ENCODE measurements at regions not wholly inside any gene's neighbourhood (a gene's known extent, or its start where the extent isn't known, plus 50 kb on each side); places are given as distances from the start of the nearest gene placed in this dataset.

DNA sequence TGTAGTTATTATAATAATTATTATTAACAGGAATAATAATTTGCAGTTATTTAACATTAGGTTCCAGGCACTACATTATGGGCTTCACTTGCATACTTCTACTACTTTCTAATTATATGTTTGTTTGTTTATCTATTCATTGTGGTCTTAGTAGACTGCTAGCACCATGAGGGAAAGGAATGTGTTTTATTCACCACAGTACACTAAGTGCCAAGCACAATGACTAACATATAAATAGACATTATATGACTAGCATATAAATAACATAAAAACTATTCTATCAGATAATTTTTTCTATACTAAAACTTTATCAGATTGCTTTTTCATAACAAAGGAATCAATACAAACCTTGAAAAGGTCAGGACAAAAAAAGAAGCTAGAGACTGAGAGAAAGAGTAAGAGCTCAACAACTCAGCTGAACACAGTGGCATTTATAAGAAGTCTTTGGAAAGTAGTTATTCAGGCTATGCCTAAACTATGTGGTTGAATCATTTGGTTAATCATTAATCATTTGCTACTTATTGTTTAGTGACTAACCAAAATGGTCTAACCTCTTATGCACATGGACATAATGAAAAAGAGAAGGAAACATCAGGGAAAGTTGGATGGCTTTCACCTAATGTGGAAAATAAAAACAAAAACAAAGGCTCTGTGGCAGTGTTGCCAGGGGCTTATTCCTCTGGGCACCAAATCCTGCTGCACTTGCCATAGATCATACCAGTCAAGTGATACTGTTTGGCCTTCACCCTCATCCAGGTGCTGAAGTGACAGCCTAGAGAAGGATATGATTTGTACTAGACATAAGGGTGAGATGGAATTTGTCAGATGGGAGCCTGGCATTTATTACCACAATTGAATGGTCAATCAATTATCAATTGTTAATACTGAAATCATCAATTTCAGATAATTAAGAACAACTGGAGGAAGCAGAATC, 174.9 kb downstream of the ETAA1 start:
- H3K36me3 Mint-ChIP-seq (ENCODE audit: unreplicated experiment): no peaks in the 10 kb centered on the region
- H3K4me1 Mint-ChIP-seq (ENCODE audit: unreplicated experiment): peaks cover 21% of the 10 kb centered on the region
- no peak for DNase-seq (ENCODE audit: extremely low spot score, unreplicated experiment)
- no peak overlapping the region for H3K27ac Mint-ChIP-seq (ENCODE audit: unreplicated experiment)
- H3K9me3 Mint-ChIP-seq (ENCODE audit: unreplicated experiment): peaks cover 18% of the 10 kb centered on the region
- TF ChIP-seq, protein P1, sequence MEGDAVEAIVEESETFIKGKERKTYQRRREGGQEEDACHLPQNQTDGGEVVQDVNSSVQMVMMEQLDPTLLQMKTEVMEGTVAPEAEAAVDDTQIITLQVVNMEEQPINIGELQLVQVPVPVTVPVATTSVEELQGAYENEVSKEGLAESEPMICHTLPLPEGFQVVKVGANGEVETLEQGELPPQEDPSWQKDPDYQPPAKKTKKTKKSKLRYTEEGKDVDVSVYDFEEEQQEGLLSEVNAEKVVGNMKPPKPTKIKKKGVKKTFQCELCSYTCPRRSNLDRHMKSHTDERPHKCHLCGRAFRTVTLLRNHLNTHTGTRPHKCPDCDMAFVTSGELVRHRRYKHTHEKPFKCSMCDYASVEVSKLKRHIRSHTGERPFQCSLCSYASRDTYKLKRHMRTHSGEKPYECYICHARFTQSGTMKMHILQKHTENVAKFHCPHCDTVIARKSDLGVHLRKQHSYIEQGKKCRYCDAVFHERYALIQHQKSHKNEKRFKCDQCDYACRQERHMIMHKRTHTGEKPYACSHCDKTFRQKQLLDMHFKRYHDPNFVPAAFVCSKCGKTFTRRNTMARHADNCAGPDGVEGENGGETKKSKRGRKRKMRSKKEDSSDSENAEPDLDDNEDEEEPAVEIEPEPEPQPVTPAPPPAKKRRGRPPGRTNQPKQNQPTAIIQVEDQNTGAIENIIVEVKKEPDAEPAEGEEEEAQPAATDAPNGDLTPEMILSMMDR (IDR thresholded peaks at IDR 0.05): no peak
- no peaks in the 10 kb centered on the region for H3K27me3 Mint-ChIP-seq (ENCODE audit: unreplicated experiment)
- no peak overlapping the region for H3K4me3 Mint-ChIP-seq (ENCODE audit: unreplicated experiment)

DNA sequence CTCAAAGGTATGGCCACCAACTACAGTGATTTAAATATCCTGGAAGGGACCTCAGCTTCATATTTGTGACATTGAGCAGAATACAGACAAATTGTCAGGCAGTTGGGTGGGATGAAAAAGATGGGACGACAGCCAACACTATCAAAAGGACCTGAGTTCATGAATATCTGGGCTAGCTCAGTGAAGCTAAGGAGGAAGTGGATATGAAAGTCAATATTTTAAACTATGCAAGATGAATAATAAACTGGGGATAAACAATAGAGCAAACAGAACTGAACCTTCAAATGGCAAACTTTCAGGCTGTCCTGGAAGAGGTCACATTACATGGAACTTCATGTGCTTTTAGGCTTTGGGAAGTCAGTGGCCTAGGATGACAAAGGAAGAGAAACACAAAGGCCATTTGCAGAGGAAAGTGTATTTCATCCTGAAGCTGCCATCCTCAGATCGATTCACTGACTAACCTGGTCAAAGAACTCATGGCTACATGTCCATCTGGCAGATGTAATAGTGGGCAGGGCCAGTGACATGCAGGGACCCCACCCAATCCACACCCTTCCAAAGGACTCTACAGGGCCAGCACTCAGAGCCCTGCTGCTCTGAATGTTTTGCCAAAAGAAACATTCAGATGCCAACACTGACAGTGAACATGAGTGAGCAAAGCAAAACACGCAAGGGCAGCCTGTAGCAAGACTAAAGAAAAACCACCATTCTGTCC, 175.7 kb downstream of the ETAA1 start:
- no peak for DNase-seq (ENCODE audit: extremely low spot score, unreplicated experiment)

DNA sequence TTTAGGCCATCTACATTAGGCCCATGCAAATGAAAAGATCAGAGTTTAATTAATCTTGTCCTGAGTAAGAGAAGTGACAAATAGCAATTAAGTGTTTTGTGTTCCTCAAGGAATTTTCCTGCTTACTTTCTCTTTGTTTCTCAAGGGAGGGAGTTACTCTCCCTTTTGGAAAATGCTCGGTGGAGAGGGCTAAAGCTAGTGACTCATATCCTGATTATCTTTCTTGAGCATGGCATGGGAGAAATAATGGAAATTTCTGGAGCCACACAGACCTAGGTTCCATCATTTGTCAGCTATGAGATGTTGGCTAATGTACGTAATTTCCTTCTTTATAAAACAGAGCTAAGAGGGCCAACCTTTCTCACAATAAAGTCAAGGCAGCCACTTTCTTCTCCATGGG, 177.1 kb downstream of the ETAA1 start:
- no peak overlapping the region for H3K27ac Mint-ChIP-seq (ENCODE audit: unreplicated experiment)
- DNase-seq (ENCODE audit: extremely low spot score, unreplicated experiment): no peak
- H3K9me3 Mint-ChIP-seq (ENCODE audit: unreplicated experiment): peaks cover 18% of the 10 kb centered on the region
- peaks cover 22% of the 10 kb centered on the region for H3K4me1 Mint-ChIP-seq (ENCODE audit: unreplicated experiment)
- no peaks in the 10 kb centered on the region for H3K27me3 Mint-ChIP-seq (ENCODE audit: unreplicated experiment)
- no peaks in the 10 kb centered on the region for H3K36me3 Mint-ChIP-seq (ENCODE audit: unreplicated experiment)
- TF ChIP-seq, protein P1 (IDR thresholded peaks at IDR 0.05): no peak
- no peak overlapping the region for H3K4me3 Mint-ChIP-seq (ENCODE audit: unreplicated experiment)

More for the DNA sequence above, 175.7 kb downstream of the ETAA1 start:
- Mint-ChIP-seq H3K4me3 (ENCODE audit: unreplicated experiment) (no peak overlapping the region), H3K36me3 (ENCODE audit: unreplicated experiment) (no peaks in the 10 kb centered on the region), H3K27ac (ENCODE audit: unreplicated experiment) (peak overlapping the region; percentile 35), H3K4me1 (ENCODE audit: unreplicated experiment) (peaks cover 20% of the 10 kb centered on the region), H3K9me3 (ENCODE audit: unreplicated experiment) (peaks cover 18% of the 10 kb centered on the region), H3K27me3 (ENCODE audit: unreplicated experiment) (no peaks in the 10 kb centered on the region)
- TF ChIP-seq, protein P1 (IDR thresholded peaks at IDR 0.05): no peak

DNA sequence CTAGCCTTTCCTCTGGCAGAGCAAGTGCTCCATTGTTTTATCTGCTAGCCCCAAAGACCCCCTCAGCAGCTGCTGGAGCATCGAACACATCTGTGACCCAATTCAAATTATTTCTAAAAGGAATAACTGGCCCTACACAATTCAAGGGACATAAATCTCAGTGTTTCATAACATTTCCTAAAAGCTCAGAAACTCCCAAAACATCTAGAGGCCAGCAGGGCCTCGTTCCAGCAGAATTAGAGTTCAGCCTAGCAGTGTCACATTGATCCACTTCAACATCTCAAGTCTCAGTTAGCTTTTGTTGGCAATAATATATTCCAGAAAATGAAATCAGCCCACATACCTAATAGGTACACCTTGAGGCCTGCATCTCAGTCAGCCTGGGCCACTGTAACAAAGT, 179.1 kb downstream of the ETAA1 start:
- TF ChIP-seq, protein P1 (IDR thresholded peaks at IDR 0.05): no peak
- no peak overlapping the region for H3K4me3 Mint-ChIP-seq (ENCODE audit: unreplicated experiment)
- peaks cover 18% of the 10 kb centered on the region for H3K9me3 Mint-ChIP-seq (ENCODE audit: unreplicated experiment)
- H3K27me3 Mint-ChIP-seq (ENCODE audit: unreplicated experiment): no peaks in the 10 kb centered on the region
- H3K27ac Mint-ChIP-seq (ENCODE audit: unreplicated experiment): no peak overlapping the region
- no peaks in the 10 kb centered on the region for H3K36me3 Mint-ChIP-seq (ENCODE audit: unreplicated experiment)
- DNase-seq (ENCODE audit: extremely low spot score, unreplicated experiment): no peak
- H3K4me1 Mint-ChIP-seq (ENCODE audit: unreplicated experiment): peaks cover 25% of the 10 kb centered on the region

DNA sequence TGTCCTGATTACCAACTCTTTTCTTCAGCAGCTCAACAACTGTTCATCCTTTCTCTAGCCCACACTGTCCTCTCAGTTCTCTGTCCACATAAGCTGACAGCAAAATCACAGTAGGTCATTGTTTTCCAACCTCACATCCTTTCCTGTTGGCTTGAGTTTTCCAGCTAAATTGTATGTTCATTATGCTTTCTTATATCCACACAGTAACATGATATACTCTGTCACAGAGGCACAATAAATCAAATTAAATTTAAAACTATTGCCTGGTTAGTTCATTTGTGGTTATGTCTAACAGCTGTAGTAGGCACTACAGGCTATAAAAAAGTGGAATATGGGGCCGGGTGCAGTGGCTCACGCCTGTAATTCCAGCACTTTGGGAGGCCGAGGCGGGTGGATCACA, 179.9 kb downstream of the ETAA1 start:
- TF ChIP-seq, protein P1 (IDR thresholded peaks at IDR 0.05): no peak
- H3K9me3 Mint-ChIP-seq (ENCODE audit: unreplicated experiment): peaks cover 22% of the 10 kb centered on the region
- H3K27me3 Mint-ChIP-seq (ENCODE audit: unreplicated experiment): no peaks in the 10 kb centered on the region
- H3K4me1 Mint-ChIP-seq (ENCODE audit: unreplicated experiment): peaks cover 25% of the 10 kb centered on the region
- H3K27ac Mint-ChIP-seq (ENCODE audit: unreplicated experiment): no peak overlapping the region
- H3K36me3 Mint-ChIP-seq (ENCODE audit: unreplicated experiment): no peaks in the 10 kb centered on the region
- H3K4me3 Mint-ChIP-seq (ENCODE audit: unreplicated experiment): no peak overlapping the region
- DNase-seq (ENCODE audit: extremely low spot score, unreplicated experiment): no peak

Data from osteocyte (in vitro differentiated cells).